ENCODE measurements at regions not wholly inside any gene's neighbourhood (a gene's known extent, or its start where the extent isn't known, plus 50 kb on each side); places are given as distances from the start of the nearest gene placed in this dataset.
A peak's percentile ranks its signal among the peaks of the same experiment; 100 is the strongest.
"Not testable (repeated sequence)": the region's sequence is repeated elsewhere in the genome, so short reads cannot be mapped to it uniquely, and the experiment has no call there.

DNA sequence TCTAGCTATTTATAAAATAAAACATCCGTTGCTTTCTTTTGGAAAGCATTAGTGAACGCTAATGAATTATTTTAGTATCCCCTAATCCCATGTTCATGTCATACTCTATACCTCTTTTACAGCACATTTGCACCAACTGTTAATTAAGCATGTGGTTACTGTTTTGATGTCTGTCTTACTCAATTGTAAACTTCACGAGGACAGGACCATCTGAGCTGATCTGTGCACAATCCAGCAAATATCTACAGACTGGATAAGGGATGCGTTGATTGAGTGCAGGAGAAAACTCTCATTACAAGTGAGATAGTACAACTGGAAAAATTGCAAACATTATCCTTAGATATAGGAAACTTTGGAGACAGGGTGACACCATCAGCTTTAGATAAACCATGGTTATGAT, 201.1 kb downstream of the PCDH20 start:
- no peak for DNase-seq

DNA sequence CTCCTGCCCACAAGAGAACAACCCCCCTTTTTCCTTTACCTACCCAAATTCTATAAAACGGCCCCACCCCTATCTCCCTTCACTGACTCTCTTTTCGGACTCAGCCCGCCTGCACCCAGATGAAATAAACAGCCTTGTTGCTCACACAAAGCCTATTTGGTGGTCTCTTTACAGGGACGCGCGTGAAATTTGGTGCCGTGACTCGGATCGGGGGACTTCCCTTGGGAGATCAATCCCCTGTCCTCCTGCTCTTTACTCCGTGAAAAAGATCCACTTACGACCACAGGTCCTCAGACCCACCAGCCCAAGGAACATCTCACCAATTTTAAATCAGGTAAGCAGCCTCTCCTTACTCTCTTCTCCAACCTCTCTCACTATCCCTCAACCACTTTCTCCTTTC, 209.8 kb downstream of the PCDH20 start:
- DNase-seq = not testable (repeated sequence)

DNA sequence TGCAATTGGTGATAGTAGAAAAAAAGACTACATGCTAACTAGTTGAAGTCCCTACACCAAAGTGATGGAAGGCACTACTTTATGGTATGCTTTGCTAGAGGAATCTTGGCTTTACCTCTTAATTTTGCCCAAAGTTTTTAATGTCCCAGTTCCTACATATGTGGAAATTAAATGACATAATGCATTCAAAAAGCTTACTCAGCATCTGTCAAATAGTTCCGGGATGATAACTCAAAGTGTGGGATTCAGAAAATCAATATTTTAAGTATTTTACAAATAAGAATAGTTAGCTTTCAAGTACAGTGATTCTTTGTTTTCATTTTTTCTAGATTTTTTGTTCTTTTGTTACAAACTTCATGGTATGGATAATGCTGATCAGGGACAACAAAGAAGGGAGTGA, 211.6 kb downstream of the PCDH20 start:
- no peak for DNase-seq

DNA sequence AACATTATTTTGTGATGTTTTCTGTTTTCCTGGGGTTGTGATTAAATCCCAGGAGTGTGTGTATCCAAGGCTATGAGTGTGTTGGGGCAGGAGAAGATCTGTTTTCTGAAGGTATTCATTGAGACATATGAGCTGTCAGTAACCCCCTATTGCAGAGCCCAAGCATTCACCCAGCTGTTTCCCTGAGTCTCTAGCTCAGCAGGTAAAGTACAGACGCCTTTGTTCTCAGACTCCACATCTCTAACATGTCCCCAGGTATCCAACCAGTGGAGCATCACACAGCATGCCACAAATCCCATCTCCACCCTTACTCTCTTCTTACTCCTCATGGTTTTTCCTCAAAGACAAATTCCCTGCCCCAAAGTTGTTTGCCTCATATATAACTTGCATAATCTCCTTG, 213.6 kb downstream of the PCDH20 start:
- DNase-seq = no peak

DNA sequence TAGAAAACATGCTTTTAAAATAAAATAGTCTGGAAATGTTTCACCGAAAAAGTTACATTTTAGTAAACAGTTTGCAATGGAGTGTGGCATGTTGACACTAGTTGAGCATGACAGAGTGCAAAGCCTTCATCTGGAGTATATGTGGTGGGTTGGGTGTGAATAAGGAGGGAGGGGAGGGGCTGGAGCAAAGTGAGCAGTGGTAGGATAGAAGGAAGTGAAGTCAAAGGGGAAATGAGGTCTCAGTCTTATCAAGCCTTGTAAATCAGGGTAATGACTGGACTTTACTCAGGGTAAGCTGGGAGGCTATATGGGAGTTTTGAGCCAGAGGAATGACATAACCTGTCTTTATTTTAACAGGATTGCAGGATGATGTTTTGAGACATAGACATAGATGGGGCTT, 222.8 kb downstream of the PCDH20 start:
- no peak for DNase-seq

DNA sequence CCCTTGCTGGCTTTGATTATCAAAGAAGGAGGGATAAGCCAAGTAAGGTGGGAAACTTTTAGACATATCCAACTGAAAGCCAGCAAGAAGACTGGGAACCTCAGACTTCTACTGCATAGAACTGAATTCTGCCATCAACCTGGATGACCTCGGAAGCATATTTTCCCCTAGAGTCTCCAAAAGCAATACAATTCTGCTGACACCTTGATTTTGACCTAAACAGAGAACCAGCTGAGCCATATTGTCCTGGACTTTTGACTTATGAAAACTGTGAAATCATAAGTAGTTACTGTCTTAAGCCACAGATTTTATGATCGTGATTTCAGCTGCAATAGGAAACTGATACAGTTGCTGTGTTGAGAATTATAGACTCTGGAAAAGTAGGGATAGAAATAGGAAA, 227.6 kb downstream of the PCDH20 start:
- DNase-seq = no peak

DNA sequence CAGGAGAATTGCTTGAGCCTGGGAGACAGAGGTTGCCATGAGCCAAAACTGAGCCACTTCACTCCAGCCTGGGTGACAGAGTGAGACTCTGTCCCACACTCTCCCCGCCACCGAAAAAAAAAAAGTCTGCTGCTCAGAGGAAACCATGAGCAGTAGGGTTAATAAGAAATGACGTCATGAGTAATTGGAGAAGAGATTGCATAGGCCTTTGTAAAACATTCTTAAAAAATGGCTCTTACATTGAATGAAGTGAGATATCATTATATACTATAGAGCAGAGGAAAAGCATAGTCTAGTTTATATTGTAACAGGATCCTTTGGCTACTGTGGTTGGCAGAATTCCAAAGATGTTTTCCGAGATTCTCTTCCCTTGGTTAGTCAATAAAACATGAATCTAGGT, 228.2 kb downstream of the PCDH20 start:
- no peak for DNase-seq

DNA sequence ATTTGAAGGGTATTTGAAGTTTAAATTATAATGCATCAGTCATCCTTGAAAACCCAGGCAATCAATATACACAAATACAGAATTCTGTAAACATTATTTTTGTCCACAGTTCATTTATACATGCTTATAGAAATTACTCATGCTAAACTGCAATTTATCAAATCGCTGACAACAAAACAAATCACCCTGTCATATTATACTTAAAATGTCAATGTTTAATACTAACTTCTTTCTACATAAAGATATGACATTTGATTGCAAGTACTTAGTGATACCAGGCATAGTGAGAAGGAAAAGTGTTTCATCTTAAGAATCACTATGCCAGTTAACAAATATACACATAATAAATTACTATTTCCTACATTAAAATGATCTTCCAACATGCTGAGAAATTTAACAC, 232.0 kb downstream of the PCDH20 start:
- DNase-seq = no peak

DNA sequence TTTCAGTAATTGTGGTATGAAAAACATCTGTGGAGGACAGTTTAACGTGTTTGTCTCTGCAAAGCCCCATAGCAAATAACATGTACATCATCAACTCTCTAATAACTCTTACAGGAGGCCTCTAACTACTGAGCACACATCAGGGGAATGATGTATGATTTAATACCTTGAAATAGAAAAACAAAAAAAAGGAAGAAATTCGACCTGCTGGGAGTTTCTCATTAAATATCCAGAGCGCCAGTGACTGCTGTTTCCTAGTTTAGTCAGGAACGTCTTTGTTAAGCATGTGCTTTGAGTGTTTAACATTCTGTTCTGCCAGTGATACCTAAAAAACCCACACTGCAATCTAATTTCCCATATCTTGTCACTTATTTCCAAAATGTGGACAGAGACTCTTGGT, 235.4 kb downstream of the PCDH20 start:
- DNase-seq = peak; percentile 34

DNA sequence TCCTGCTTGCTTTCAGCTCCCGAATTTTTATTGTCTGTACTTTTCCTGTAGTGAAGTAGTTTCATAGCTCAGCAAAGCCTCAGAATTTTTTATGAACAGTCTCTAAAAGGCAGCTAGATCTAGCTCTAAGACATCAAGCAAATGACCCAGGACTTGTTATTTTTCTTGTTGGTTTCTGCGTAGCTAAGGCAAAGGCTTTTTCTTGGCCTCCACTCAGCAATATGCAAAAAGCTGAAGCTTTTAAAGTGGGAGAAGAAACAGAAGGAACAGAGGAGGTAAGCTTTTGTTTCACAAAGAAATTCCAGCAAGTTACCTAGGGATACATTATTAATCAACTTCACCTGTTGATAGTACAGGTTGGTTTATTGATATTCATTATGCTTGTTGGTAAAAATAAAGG, 235.9 kb downstream of the PCDH20 start:
- DNase-seq = peak; percentile 15

DNA sequence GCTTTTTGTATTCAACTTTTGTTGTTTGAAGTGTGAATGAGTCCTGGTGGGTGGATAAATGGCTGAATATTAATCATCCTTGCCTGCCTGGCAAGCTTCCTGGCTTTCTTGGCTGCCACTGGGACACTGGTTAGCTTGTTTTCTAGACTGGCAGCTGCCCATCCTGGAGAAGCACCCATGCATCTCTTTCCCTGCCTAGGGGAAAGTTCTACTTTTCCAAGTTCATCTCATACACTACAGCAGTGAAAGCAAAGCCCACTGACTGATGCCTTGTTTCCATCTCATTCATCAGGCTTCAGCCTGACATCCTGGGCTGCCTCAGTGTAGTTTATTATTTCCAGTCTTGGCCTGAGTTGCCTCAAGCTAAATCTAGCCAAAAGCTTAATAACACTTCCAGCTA, 244.8 kb downstream of the PCDH20 start:
- peak; percentile 7 for DNase-seq

DNA sequence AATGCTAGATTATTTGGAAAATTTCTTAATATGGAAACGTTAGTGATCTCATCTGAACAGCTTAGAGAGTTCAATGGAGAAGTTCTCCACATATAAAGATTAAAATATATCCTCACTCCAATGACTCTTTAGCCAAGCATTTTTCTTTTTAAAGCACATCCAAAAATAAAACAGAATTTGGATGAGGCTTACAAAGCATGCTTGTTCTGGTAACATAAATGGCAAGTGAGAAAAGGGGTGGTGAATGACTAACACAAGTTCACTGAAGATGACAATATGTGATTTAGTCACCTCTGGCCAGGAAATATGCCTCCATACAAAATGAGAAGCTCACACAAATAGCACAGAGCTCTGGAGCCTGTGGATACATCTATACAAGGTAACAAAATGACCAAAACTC, 253.0 kb downstream of the PCDH20 start:
- DNase-seq = peak; percentile 15

DNA sequence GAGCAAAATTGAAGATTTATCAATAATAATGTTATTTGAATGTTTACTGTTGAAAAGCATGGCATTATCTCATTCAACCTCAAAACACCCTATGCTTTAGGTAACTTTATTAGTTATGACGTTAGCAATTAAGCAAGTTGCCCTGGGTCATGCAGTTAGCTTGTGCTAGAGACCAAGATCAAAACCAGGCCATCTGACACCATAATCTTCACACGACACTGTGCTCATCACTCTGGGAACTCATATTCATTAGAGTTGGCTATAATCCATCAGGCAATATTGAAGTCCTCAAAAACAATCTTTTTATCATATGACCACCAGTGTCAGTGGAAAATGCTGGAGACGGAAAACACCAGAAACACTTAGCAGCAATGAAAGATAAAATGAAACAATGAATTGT, 253.5 kb downstream of the PCDH20 start:
- DNase-seq = peak; percentile 6

DNA sequence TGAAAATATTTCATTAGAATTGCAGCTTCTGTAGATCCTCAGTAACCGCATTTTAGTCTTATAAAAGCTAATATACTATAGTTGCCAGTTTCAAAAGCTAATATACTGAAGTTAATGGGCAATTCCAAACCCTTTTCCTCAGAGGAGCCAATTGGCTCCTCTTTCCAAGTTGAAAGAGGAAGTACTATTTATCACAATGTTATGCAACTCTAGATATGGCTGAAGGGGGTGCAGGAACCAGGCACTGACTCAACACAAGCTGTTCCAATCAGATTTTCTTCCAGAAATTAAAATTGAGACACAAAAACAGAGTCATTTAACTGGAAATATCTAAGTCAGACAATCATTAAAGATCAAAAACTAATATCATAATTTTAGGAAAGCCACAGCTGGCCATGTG, 258.9 kb downstream of the PCDH20 start:
- no peak for DNase-seq

DNA sequence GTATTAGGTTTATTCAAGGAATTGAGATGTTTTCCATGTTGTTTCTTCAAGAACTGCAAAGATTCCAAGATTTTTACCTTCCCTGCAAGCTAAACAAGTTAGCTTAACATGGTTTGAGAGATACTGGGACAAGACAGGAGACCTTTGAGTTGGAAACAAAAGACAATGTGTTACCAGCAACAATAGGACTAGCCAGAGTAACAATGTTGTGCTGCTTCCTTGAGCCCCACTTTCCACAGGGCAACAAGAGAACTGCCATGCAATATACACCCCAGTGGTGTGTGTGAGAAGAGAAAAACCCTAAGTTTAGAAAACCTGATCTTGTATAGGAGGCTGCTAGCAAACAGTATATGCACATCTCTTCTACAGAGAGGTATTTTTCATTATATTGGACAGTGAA, 264.6 kb downstream of the PCDH20 start:
- no peak for DNase-seq

DNA sequence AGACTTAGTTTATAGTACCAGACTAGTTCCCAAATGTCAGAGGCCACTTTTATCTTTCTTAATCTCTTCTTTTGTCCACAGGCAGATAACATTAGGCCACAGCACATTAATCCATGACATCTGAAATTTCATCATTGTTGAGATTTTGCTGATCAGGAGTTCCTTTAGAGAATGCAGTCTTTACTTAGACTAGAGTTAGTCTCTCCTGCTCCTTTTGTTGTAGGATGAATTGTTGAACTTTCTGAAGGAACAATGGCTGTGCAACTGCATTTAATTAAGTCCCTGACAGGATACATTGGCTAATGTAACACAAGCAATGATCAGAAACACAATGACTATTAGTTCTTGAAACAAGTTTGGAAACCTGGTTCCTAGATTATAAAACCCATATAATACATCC, 266.3 kb downstream of the PCDH20 start:
- no peak for DNase-seq

DNA sequence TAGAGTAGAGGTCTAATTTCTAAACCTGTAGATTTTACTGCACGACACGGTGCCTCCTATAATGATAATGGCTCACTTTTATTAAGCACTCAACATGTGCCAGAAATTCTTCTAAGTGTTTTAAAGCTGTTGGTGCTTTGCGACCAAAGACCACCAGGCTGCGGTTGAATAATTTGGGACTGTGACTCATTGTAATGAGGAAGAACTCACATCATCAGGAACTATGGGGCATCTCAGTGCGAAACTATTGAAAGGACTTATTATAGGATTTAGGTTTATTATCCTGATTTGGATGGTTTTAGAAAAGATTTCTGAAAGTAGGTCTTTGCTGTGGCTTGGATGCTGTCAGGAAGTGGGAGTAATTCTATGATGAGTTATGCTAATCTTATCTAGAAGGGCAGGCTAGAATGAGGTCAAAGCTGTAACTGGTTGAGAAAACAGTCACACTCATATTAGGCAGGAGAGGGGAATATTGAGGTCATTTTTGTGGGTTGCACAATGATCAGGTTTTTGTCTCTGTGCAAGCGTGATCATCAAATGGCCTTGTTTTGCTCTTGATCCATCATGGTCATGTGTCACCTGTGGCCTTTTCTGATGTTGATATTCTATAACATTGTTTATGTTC, 266.8 kb downstream of the PCDH20 start:
- DNase-seq = no peak

DNA sequence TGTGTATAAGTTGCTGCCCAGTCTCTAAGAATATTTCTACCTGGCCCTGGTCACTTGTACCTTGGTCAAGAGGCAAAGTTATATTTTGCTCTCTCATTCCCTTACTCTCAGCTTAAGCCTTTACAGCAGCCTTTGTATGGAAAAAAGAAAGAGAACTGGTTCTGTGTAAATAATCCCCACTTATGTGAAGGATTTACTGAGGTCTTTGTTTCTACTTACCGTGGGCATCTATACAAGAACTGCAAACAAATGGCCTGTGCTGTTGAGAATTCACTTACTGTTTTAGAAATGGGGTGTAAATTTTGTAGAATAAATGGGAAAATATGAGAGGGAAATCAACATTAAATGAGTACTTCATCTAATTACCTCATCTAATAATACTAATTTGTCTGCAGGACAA, 267.4 kb downstream of the PCDH20 start:
- no peak for DNase-seq

DNA sequence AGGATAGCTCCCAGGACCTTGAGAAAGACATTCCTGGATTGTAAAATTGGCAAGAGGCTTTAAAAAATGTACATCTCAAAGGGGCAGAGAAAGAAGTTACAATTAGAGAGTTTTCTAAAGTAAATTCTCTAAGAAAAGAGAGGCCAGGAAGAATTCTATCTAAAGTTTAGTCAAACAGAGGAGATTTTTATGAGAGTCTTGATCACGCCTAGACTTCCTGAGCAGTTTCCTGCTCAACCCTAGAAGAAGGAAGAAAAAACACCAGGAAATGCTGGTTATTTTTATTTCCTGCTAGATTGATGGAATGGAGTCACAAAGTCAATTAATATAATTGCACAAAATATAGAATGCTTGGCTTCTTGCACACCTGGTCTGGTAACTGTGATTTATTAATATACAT, 269.1 kb downstream of the PCDH20 start:
- no peak for DNase-seq

DNA sequence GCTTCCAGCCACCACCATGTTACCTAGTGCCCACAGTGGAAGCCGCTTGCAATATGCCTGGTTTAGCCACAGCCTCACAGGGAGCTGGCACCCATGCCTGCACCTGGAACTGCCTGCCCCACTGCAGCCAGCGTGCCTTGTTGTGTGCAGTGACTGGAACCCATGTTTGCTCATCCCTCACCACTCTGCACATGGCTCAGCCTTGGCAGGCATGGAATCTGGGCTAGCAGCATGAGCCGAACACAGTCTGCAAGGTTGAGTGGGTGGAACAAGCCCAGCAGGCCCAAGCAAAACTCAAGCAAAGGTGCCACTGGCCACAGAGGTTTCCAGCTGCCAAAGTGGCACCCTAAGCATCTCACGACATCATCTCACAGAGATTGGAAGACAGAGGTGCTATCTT, 269.5 kb downstream of the PCDH20 start:
- DNase-seq = no peak

DNA sequence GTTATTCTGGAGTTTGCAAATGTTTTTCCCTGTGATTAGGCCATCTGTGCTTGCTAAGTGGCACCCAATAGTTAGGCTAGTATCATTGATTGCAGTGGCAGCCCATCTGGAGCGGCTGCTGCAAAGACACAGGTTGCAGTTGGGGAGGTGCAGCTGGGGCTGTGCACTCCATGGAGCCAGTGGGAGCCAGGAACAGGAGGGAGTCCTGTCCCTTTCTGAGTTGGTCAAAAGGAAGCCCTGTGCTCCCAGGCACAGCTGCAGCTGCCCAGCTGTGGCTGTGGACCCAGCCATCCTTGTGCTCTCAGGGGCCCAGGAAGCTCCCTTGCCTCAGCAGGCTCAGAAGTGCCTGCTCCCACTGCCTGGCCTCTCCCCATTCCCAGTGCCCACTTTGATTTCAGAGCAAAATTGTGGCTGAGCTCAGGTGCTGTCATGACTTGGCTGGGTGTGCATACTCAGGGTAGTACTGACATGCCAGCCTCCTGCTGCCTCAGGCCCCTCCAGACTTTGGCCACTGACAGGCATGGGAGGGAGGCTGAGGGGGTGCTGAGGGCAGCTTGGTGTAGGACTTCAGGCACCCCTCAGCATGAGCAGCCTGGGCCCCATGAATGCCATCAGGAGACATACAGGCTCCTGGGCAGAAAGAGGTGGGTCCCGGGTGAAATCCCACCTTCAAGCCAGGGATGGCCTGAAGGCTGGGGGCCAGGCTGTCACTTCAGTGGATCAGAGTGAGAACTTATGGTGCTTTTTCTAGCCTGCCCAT, 270.6 kb downstream of the PCDH20 start:
- DNase-seq = no peak

DNA sequence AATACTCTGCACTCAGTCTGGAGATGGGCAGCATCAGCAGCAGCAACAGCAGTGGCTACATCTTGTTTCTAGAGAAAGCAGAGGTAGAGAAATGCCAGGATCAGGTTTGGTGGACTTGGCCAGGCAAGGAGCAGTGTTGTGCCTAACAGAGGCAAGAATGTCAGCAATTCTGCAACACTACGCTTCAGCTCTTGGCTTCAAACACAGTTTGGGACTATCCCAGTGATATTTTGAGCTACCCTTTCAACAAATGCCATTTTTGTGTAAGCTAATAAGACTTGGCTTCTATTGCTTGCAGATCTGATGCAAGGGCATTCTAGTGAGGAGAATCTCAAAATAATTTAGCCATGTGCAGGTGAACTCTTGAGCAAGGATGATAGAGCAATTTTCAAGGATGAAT, 271.3 kb downstream of the PCDH20 start:
- DNase-seq = no peak

DNA sequence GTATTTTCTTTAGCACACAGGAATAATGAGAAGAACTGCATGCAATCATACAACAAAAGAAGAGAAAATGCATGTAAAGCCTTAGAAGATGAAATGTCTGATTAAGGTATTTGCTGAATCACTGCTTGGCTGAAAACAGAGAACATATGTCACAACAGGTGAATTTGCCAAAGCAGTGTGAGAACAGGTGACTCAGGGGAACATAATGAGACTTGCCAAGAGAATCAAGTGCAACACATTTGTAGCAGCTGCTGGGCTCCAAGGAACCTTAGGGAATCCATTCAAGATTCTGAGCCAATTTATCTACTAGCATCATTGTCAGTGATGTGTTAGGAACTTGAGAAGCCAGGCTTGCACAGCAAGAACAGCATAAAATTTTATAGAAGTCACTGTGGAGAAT, 273.1 kb downstream of the PCDH20 start:
- no peak for DNase-seq

DNA sequence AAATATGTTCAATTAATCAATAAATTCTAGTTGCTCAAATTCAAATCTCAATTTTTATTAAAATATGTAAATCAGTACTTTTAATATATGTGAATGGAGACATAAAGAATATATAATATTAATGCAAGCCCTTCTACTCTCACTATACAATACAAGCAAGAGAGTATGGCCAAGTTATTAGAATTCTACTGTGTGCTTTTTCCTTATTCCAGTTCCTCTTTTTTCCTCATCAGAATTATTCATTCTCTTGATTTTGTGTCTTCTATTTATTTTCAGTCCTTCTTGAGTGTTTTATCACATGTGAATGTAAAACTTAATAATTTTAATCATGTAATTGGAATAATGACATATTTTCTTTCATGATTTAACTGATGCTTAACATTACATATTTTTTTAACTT, 276.8 kb downstream of the PCDH20 start:
- no peak for DNase-seq

DNA sequence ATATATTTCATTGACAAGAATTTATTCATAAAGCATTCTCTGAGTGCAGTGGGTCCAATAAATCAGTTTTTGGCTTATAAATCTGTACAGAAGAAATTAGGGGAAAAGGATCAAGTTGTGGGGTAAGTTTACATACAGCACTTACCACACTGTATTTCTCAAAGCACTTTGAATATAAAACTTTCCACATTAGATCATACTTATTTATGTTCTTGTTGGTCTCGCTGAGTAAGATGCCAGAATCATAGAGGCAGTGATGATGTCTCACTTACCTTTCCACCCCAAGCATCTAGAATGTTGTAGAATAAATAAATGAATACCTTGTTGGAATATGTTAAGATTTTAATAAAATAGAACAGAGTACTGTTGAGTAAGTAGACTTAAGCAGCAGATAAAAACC, 279.1 kb downstream of the PCDH20 start:
- DNase-seq = no peak

All from hindlimb muscle (tissue), 1 donor.